Psoas muscle (tissue), 7 donors: ENCODE measurements at regions not wholly inside any gene's neighbourhood (a gene's known extent, or its start where the extent isn't known, plus 50 kb on each side); places are given as distances from the start of the nearest gene placed in this dataset.
A peak's percentile ranks its signal among the peaks of the same experiment; 100 is the strongest.

Experiments used
- ATAC-seq, 4 donors: fragments of 200-7000 bp; cut with Tn5 transposase; one replicate each; pipeline ENCODE4 v1.9.1; 2020; ENCODE audit warnings: moderate library complexity in 3 of 4, mild to moderate bottlenecking in 2 of 4
- DNase-seq, 2 donors: peaks; one replicate each; pipeline ENCODE4 v3.0.0-alpha.2; 2020
- H3K27ac ChIP-seq: fragments of 200-600 bp; one replicate; pipeline ENCODE4 v1.8.0; 2022
- H3K27me3 ChIP-seq, 3 donors: fragments of 200-600 bp in 1 of 3; one replicate each; pipeline versions ENCODE4 v1.6.1 to v1.8.0; 2013 to 2022; ENCODE audit warnings: low read length in 2 of 3, mild to moderate bottlenecking in 2 of 3, moderate library complexity in 1 of 3; ENCODE audit not compliant: insufficient read depth in 3 of 3
- H3K36me3 ChIP-seq, 2 donors: fragments of 200-600 bp in 1 of 2; one replicate each; pipeline versions ENCODE4 v1.6.1 to v1.8.0; 2013 to 2022; ENCODE audit warnings: low read depth in 1 of 2, mild to moderate bottlenecking in 1 of 2, moderate library complexity in 1 of 2; ENCODE audit not compliant: insufficient read depth in 1 of 2
- H3K4me1 ChIP-seq: fragments of 200-600 bp; one replicate; pipeline ENCODE4 v1.8.0; 2022
- H3K4me3 ChIP-seq: fragments of 200-600 bp; one replicate; pipeline ENCODE4 v1.8.0; 2022; ENCODE audit warnings: mild to moderate bottlenecking
- H3K9me3 ChIP-seq: fragments of 200-600 bp; one replicate; pipeline ENCODE4 v1.8.0; 2022
- WGBS, 3 donors: extraction: QIAGEN DNeasy Blood & Tissue Kit; methylation state at CpG; one replicate each; pipeline versions ENCODE4 v1.1.6 to v1.1.7; 2013; 5-methylcytosine and 5-hydroxymethylcytosine counted together
- intact Hi-C, 2 donors: fragments of 100-400 bp; cut with DNase I; formaldehyde crosslinking; loops; one replicate each; pipeline versions ENCODE4 v1.11.0 to v1.14.2; 2022
- TF ChIP-seq, protein P1 (sequence below): fragments of 200-600 bp; IDR thresholded peaks from one replicate; pipeline ENCODE4 v1.8.0; 2022; ENCODE audit warnings: antibody characterized with exemption
- donor health status: healthy with polysubstance abuse.
- donor health status: DM: no; HTN: no; CAD: no; lungs with moderate emphysema.
- donor health status: Bipolar disorder and iron deficiency.
- donor health status: healthy.
- donor health status: DM: yes; HTN: yes; CAD: no.
- donor health status: DM: no; HTN: no; CAD: no.
- donor health status: DM: yes; HTN: yes; CAD: no.

DNA sequence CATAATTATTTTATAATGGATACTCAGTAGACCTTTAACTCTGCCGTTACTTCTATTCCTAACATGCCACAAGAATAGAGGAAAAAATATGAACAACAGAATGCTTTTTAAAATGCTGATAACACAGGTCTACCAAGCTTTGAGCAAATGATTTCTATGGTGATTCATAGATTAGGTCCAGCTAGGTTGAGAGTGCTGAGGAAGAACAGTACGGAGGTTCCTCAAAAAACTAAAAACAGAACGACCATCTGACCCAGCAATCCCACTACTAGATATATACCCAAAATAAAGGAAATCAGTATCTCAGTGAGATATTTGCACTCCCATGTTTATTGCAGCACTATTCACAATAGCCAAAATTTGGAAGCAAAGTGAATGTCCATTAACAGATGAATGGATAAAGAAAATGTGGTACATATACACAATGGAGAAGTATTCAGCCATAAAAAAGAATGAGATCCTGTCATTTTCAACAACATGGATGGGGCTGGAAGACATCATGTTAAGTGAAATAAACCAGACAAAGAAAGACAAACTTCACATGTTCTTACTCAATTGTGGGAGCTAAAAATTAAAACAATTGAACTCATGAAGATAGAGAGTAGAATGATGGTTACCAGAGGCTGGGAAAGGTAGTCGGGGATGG, 111.6 kb upstream of the SERTAD2 start:
- no peaks in the 10 kb centered on the region for H3K36me3 ChIP-seq
- no peaks in the 10 kb centered on the region for H3K27me3 ChIP-seq
- no peak for DNase-seq
- no peak overlapping the region for H3K27ac ChIP-seq
- no peak overlapping the region for H3K4me3 ChIP-seq
- WGBS, 3 donors, result 90 to 97% (median 91%) methylated on average over 4 of the region's 4 CpGs
- intact Hi-C loops, result loop anchor here in 1 of 2 donors (5.0 kb wide), 1 partner anchor 113 kb away; the partner anchor contains the start of gene SERTAD2
- no peaks in the 10 kb centered on the region for H3K4me1 ChIP-seq
- no peaks in the 10 kb centered on the region for H3K9me3 ChIP-seq
- TF ChIP-seq, protein P1, sequence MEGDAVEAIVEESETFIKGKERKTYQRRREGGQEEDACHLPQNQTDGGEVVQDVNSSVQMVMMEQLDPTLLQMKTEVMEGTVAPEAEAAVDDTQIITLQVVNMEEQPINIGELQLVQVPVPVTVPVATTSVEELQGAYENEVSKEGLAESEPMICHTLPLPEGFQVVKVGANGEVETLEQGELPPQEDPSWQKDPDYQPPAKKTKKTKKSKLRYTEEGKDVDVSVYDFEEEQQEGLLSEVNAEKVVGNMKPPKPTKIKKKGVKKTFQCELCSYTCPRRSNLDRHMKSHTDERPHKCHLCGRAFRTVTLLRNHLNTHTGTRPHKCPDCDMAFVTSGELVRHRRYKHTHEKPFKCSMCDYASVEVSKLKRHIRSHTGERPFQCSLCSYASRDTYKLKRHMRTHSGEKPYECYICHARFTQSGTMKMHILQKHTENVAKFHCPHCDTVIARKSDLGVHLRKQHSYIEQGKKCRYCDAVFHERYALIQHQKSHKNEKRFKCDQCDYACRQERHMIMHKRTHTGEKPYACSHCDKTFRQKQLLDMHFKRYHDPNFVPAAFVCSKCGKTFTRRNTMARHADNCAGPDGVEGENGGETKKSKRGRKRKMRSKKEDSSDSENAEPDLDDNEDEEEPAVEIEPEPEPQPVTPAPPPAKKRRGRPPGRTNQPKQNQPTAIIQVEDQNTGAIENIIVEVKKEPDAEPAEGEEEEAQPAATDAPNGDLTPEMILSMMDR, result no peak
- no peak for ATAC-seq

DNA sequence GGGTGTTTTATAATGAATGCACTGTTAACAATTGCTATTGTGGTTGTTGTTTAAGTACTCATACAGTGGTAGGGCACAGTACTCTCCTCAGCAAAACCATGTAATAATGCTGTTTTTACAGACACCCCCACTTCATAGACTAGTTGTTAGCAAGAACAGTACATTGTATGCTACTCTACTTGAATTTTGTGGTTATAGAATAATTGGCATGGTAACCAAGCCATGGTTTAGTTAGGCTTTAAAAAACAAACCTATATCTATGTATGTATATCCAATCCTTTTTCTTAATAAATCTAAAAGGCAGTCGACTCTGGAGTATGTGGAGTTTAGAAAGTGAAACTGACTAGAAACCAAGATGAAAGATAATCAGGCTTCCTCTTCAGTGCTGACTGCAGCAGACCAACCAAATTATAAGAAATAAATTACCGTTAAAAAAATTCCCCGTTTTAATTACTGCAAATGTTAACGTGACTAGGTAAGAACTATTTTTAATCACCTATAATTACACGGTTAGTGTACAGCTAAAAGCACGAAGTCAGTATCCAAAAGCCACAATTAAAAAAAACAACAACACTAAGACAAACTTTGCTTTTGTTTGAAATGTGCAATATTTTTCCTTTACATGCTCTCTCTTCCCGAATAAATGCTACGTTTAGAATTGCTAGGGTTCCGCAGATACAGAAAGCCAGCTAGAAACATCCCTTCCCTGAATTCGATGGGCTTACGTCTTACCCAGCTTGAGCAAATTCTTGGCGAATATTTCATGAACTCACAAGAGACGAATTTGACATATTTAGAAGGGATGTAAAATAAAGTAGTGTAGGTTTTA, 113.3 kb upstream of the SERTAD2 start:
- H3K27ac ChIP-seq, result peak overlapping the region; percentile 98
- peaks cover 3% of the 10 kb centered on the region for H3K4me1 ChIP-seq
- TF ChIP-seq, protein P1, result no peak
- H3K36me3 ChIP-seq, result no peaks in the 10 kb centered on the region
- intact Hi-C loops, result loop anchor here in 1 of 2 donors (1.0 to 5.0 kb wide), 2 partner anchors 91 to 115 kb away; partner anchors contain the start of gene SERTAD2
- H3K9me3 ChIP-seq, result no peaks in the 10 kb centered on the region
- no peaks in the 10 kb centered on the region for H3K27me3 ChIP-seq
- DNase-seq, result no peak
- peak overlapping the region; percentile 80 for H3K4me3 ChIP-seq
- ATAC-seq, result peak in 1 of 4 donors; percentile 11
- 0 to 2% (median 1%) methylated on average over 13 of the region's 13 CpGs for WGBS, 3 donors

DNA sequence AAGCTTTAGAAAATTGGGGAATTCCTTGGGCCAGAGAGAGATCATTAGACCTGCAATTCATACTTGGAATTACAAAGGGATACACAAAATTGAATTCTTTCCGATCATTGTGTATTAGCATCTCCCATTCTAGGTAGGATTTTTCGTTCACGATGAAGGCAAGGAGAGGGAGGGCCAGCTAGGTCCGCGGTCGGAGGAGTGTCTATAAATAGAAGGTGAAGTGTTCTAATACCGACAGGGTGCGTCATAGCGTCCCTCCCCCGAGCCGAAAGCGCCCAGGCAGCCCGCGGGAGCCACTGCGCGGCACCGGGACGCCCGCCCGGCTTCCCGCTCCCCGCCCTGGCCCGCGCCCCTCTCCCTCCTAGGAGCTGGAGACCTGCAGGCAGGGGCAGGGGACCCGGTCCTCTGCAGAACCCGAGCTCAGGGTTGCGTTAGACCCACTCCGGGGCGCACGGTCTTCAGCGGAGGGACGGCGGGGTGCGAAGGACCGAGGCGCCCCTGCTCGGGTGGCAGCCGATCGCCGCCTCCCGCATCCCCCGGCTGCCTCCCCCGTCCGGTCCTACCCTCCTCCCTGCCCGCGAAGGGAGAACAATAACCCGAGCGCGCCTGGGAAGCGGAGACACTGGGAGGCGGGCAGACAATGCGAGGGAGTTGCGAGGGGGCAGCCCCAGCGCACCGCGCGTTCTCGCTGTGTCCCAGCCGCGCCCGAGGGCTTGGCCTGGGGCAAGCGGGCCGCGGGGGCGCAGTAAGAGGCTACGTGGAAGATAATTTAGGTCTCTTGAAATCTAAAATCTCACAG, 114.2 kb upstream of the SERTAD2 start:
- WGBS, 3 donors, result 0 to 1% (median 0%) methylated on average over 53 to 66 of the region's 66 CpGs
- Histone ChIP-seq H3K9me3 (no peaks in the 10 kb centered on the region), H3K36me3 (no peaks in the 10 kb centered on the region), H3K4me3 (peak overlapping the region; percentile 80), H3K27me3 (no peaks in the 10 kb centered on the region), H3K27ac (peak overlapping the region; percentile 98), H3K4me1 (peaks cover 3% of the 10 kb centered on the region)
- intact Hi-C loops, result loop anchor here in 1 of 2 donors (1.0 to 5.0 kb wide), 3 partner anchors 17 to 116 kb away; partner anchors contain the start of gene SERTAD2
- TF ChIP-seq, protein P1, result no peak
- peak; percentile 98 for ATAC-seq
- peak; percentile 88 to 92 for DNase-seq

DNA sequence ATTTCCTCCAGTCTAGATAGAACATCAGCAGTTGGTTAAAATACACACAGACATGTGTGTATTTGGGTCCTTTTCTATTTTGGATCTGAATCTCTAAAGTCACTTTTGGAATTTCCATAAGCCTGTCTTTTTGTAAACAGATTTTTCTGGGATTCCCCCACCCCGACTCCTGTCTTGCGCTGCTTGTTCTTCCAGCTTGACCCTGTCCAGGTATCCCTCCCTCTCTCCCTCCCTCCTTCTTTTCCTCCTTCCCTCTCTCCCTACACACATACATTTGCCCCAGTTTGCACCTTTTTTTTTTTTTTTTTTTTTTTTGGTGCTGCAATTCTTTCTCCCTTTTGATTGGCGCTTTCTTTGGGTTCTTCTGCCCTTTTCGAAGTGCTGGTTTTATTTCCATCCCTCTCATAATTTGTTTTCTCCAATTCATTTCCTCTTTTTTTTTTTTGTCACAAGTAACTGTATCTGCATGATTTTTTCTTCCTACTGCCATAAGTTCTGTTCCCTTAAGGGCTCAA, 114.8 kb upstream of the SERTAD2 start:
- Histone ChIP-seq H3K4me3 (peak overlapping the region; percentile 80), H3K4me1 (peaks cover 3% of the 10 kb centered on the region), H3K9me3 (no peaks in the 10 kb centered on the region), H3K27me3 (no peaks in the 10 kb centered on the region), H3K36me3 (no peaks in the 10 kb centered on the region), H3K27ac (peak overlapping the region; percentile 98)
- WGBS, 3 donors, result 41 to 54% (median 50%) methylated on average over 4 of the region's 4 CpGs
- intact Hi-C loops, result loop anchor here in 1 of 2 donors (1.0 to 5.0 kb wide), 2 partner anchors 17 to 116 kb away; partner anchors contain the start of gene SERTAD2
- DNase-seq (no peak), ATAC-seq (no peak)
- TF ChIP-seq, protein P1, result no peak
